ENCODE measurements at regions not wholly inside any gene's neighbourhood (a gene's known extent, or its start where the extent isn't known, plus 50 kb on each side); places are given as distances from the start of the nearest gene placed in this dataset.

- no peak for DNase-seq (ENCODE audit: low read depth)
Observed at GRCh38 chr5:8393240-8393639, 524.3 kb downstream of the MTRR start.

DNA sequence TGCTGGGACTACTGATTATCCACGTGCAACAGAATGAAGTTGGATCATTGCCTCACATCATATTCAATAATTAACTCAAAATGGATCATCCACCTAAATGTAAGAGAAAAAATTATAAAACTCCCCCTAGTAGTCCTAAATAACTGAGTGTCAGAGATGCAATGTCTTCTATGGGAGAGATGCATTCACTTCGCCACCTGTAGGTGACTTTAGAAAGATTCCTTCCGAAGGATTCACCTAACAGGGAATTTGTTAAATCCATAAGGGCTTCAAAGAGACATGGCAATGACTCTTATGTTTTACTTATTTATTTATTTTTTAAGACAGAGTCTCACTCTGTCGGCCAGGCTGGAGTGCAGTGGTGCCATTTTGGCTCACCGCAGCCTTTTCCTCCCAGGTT lies 526.0 kb downstream of the MTRR start:
- no peak for DNase-seq (ENCODE audit: low read depth)

- no peak for DNase-seq (ENCODE audit: low read depth)
Observed at GRCh38 chr5:8396246-8396645, 527.3 kb downstream of the MTRR start.

DNA sequence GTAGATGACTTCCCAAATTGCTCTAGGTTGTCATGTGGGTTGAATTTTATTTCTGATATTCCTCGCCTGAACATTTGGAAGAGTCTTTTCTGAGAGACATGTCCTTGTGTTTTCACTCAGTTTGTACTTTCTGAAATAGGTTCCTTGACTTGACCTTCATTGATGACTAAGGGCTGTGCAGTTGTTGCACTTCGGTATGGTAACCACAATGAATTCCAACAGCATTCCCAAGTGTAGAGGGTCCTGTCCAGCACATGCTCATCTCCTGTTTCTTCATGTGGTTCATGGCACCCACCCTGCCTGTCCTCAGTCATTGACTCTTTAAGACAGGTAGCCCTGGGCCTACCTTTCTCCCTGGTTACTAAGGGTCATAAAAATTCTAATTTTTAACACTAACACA lies 527.8 kb downstream of the MTRR start:
- no peak for DNase-seq (ENCODE audit: low read depth)

DNA sequence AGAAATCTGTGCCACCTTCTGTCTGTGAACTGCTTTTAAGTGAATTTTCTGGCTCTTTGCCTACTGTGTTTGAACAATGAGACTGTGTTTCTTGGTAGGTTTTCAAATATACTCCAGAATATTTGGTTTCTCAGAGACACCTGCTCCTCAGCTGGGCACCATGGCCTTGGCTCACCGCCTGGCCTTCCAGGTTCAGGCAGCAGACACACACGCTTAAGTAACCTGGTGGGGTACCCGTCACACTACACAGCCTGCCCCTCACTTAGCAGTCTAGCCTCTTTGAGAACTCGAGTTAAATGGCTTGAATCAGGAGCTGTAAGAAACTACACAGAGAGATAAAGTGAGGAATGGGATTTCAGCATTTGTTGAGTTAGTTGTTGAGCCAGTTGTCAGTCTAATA lies 530.5 kb downstream of the MTRR start:
- DNase-seq (ENCODE audit: low read depth): no peak

DNA sequence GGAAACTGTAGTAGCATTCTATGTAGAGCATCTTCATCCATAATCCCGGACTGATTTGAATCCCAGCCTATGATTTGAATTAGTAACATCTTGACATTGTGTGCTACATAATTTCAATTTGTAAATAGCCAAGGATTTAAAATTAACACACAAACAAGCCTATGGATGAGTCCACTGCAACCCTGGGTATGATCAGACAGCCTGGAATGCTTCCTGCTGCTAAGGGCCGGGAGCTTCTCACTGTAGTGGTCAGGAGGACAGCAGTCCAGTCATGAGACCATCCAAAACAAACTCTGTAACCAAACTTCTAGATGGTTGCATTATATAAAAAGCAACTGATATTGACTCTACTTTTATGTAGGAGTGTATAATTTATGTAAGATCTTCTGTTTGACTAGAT lies 539.3 kb downstream of the MTRR start:
- no peak for DNase-seq (ENCODE audit: low read depth)

GRCh38 chr5:8410618-8411017 lies 541.7 kb downstream of the MTRR start:
- no peak for DNase-seq (ENCODE audit: low read depth)

DNA sequence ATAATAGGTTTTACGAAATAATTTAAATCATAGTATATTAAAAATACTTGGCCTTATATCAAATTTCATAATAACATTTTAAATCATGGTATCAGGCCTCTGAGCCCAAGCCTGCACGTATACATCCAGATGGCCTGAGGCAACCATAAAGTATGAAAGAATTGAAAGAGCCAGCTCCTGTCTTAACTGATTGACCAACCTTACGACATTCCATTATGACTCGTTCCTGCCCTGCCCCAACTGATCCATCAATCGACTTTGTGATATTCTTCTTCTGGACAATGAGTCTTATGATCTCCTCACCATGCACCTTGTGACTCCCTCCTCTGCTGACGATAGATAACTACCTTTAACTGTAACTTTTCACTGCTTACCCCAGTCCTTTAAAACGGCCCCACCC lies 545.0 kb downstream of the MTRR start:
- no peak for DNase-seq (ENCODE audit: low read depth)

GRCh38 chr5:8417316-8418048 lies 548.5 kb downstream of the MTRR start:
- no peak for DNase-seq (ENCODE audit: low read depth)

GRCh38 chr5:8418049-8418426 lies 549.1 kb downstream of the MTRR start:
- no peak for DNase-seq (ENCODE audit: low read depth)

- DNase-seq (ENCODE audit: low read depth): no peak
Observed at GRCh38 chr5:8429778-8430758, 561.1 kb downstream of the MTRR start.

GRCh38 chr5:8434501-8434900 lies 565.6 kb downstream of the MTRR start:
- DNase-seq (ENCODE audit: low read depth): no peak

DNA sequence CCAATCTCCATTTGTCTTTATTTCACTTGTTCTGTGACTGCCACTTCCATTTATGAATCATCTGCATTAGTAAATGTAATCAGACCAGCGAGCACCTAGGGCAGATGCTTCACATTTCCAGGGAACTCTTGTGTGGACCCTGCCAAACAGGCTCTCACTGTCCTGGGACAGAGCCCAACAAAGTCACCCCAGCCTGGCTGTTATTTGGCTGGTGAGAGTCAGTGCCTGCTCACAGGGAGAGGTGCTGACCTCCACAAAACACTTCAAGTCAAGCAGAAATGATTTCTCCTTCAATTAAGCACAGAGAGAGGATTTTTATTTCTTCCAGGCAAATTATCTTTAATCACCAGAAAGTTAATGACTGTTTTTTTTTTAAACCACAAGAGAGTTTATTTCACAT lies 568.0 kb downstream of the MTRR start:
- no peak for DNase-seq (ENCODE audit: low read depth)

- no peak for DNase-seq (ENCODE audit: low read depth)
Observed at GRCh38 chr5:8445139-8445538, 576.2 kb downstream of the MTRR start.

GRCh38 chr5:8446179-8446578 lies 577.2 kb downstream of the MTRR start:
- DNase-seq (ENCODE audit: low read depth): no peak

DNA sequence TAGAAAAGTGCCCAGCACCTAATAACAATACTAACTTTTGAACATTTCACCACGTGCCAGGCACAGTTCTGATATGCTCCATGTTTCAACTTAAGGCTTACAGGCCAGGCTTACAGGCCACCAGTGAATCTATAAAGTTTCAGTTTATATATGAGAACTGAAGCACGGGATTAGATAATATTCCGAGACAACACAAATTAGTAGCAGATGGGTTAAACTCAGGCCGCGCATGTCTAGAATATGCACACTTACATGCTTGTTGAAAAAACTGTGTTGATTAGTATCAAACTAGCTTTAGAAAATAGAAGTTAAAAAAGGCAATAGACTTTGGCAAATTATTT lies 587.9 kb downstream of the MTRR start:
- no peak for DNase-seq (ENCODE audit: low read depth)

DNA sequence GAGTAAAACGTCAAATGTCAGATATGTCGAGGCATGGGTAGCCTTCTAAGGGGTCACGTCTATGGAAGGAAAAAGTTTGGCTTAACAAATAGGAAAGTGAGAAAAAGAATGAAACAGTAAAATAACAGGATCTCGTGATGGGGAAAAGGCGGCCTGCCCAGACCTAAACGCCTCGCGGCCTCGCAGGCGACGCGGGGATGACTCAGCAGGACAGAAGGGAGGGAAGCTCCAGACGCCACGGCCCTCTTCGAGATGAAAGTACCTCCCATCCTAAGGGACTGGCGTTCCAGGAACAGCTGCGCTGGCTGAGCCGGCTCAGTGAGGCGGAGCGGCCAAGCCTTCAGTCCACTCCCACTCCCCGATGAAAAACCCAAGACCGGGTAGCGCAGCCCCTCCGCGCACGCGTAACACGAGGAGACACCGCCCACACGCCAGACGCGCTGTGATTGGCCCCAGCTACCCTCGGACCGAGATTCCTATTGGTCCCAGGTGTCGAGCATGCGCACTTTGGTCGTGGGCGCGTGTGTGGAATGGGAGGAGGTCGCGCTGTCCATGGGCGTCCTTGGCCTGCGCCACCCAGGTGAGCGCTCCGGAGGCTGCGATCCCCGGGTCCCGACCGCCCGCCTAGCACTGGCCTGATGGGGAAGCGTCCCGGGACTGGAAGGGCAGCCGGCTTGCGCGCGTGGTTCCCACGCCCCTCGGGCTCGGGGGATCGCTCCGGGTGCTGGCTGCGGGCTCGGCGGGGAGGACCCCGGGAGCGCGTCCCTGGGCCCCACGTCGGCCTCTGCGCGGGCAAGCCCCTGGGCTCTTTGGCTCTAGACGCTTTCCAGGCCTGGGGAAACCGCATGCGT lies 588.5 kb downstream of the MTRR start:
- DNase-seq (ENCODE audit: low read depth): peak; percentile 74

DNA sequence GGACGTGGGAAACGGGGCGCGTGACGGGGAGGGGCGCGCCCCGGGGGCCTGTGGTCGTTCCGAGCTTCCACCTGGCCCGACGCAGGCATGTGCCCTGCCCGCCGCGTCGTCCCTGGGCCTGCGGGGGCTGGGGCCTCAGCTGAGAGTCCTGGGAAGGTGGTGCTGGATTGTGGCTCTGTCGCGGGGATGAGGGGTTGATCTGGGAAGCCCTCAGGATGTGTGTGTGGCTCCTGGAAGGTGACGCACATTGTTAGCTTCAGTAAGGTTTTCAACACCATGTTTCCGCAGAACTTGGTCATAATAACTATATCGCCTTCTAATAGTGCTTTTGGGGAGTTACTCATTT lies 589.1 kb downstream of the MTRR start:
- DNase-seq (ENCODE audit: low read depth): peak; percentile 1

- no peak for DNase-seq (ENCODE audit: low read depth)
Observed at GRCh38 chr5:8461543-8461942, 592.6 kb downstream of the MTRR start.

DNA sequence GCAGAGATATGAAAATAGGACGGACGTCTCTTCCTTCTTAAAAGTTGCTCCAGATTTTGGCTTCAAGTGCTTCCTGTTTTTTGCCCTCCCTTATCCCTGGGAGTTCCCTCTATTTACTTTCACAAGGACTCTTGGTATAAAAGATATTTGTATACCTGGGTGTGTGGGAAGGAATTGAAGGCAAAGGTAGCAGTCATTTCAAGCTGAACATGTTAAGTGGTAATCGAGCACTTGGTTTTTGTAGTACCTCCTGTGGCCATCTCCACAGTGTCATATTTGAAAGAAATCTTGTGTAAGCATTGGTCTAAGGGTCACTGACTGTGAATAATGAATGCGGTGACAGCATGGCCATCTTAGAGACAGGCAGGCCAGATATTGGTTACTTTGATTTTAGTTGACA lies 593.6 kb downstream of the MTRR start:
- no peak for DNase-seq (ENCODE audit: low read depth)

GRCh38 chr5:8470489-8470888 lies 601.5 kb downstream of the MTRR start:
- no peak for DNase-seq (ENCODE audit: low read depth)

DNA sequence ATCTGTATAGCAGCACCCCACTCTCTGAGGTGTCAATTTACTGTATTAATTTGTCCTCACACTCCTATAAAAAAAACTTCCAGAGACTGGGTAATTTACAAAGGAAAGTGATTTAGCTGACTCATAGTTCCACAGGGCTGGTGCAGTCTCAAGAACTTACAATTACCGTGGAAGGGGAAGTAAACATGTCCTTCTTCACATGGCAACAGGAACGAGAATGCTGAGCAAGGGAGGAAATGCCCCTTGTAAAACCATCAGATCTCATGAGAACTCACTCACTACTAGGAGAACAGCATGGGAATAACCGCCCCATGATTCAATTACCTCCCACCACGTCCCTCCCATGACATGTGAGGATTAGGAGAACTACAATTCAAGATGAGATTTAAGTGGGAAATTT lies 602.6 kb downstream of the MTRR start:
- no peak for DNase-seq (ENCODE audit: low read depth)

DNA sequence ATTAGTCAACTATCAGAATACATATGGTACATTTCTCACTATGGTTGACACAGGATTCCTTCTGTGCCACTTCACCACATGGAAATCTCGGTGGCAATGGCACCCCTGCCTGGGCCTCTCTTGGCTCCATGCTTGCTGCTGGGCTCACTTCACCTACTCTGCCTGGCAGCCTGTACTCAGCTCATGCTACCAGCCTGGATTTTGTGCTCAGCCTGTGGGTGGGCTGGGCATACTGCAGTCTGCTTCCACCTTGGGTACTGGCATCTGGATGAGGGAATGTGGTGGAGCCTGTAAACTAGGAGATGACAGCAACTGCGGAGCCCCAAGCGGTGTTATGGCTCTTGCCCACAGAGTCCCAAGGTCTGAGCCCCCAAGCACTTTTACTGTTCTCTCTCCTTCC lies 604.1 kb downstream of the MTRR start:
- no peak for DNase-seq (ENCODE audit: low read depth)

All from activated T-helper 9 cell treated with anti-CD3 and anti-CD28 coated beads, Interleukin-2, amount 50 U/mL, for 16 hours (primary cell).